CD4-positive, alpha-beta T cell treated with Interleukin-6 for 4 hours (primary cell): ENCODE measurements at regions not wholly inside any gene's neighbourhood (a gene's known extent, or its start where the extent isn't known, plus 50 kb on each side); places are given as distances from the start of the nearest gene placed in this dataset.
A peak's percentile ranks its signal among the peaks of the same experiment; 100 is the strongest.
"Not testable (repeated sequence)": the region's sequence is repeated elsewhere in the genome, so short reads cannot be mapped to it uniquely, and the experiment has no call there.

Experiments
- DNase-seq: peaks from one replicate; pipeline ENCODE4 v3.0.0-alpha.2; 2020; ENCODE audit warnings: mixed read lengths

DNA sequence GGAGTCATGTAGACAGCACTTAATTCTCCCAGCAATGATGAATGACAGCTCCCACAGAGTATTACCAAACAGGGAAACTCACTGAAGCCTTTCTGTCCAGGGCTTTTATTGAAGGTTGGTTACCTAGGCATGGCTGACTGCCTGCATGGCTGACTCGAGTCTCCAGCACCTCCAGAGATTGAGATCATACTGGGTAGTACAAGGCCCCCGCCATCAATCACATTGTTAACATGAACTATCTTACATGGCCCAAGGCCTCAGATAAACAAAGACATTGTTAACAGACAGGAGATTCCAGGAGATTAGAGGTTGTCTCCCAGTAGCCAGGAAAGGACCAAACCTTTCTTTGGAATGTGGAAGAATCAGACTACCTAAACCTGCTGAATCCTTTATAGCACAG is 128.3 kb upstream of the LSM14A start:
- no peak for DNase-seq

- no peak for DNase-seq
Observed at GRCh38 chr19:34049944-34050343, 122.4 kb upstream of the LSM14A start.

GRCh38 chr19:34050430-34050829 is 121.9 kb upstream of the LSM14A start:
- DNase-seq = not testable (repeated sequence)

- DNase-seq = no peak
Observed at GRCh38 chr19:34051255-34051654, 121.0 kb upstream of the LSM14A start.

- no peak for DNase-seq
Observed at GRCh38 chr19:34057155-34057554, 115.1 kb upstream of the LSM14A start.

- no peak for DNase-seq
Observed at GRCh38 chr19:34066007-34066643, 106.2 kb upstream of the LSM14A start.

DNA sequence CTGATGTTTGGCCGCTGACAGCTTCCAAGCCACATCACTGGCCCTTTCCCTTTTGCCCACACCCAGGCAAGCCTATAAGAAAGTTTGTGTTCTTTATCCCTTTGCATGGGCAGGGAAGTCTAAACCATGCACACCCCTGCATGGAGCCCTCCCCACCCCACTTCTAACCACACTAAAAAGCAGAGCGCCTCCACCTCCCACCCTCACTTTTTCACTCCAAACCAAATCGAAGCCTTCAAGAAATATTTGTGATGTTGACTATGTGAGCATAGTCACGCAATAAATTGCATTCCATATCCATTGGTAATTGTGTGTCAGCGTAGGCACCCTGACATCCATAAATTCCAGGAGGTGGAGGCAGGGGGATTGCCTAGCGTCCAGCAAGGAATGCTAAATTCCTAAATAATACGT is 104.4 kb upstream of the LSM14A start:
- DNase-seq = no peak

- no peak for DNase-seq
Observed at GRCh38 chr19:34075661-34076091, 96.6 kb upstream of the LSM14A start.

DNA sequence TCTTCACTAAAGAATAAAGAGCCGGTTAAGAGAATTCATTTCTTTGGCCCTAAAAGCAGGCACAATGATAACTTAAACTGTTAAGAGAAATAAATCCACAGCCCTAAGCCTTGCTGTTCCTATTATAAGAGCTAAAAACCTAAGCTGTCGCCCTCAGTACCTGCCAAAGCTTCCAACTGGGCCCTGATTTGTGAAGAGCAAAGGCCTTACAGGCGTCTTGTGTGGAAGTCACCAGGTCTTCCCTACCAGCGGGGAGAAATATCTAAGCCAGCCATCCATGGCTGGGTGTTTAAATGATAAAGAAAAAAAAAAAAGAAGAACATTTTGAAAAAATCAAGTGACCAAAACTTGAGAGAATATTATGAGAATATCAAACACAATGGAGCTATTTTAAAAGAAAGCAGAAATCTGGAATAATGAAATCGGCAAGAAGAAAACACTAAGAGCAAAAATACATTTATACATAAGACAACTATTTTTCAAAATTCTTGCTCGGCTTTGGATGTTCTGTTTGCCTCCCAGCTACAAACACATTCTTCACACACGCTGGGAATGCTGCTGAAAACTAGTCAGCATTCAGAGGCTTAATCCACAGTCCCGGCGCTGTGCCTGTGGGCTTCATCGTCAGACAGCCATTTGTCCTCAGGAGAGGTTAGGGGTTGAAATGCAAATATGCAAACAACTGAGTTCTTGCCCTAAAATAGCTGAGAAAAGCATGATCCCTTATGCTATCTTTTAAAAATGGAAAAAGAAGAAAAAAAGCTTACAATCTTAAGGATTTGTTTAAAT is 89.8 kb upstream of the LSM14A start:
- DNase-seq = no peak

DNA sequence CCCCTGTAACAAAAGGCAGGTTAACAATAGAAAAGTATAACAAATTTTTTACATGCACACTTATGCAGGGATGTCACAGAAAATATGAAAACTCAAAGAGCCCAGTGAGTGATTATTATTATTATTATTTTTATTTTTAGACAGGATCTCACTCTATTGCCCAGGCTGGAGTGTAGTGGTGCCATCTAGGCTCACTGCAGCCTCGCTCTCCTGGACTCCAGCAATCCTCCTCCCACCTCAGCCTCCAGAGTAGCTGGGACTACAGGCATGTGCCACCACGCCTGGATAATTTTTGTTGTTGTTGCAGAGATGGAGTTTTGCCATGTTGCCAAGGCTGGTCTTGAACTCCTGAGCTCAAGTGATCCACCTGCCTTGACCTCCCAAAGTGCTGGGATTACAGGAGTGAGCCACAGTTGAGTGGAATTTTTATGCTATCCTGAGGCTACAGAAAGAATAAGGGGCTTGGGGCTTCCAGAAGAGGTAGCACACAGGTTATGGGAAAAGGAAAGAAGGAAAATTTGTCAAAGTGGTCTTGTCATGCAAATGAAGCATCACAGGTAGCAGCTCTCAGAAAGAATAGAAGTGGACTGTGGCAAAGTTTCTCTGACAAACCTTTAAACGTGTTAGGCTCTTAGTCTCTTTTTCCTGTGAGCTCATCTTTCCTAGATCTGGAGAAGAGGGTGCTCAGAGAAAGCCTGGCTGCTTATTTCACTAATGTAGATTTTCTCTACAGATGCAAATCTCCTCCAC is 87.7 kb upstream of the LSM14A start:
- DNase-seq = no peak

DNA sequence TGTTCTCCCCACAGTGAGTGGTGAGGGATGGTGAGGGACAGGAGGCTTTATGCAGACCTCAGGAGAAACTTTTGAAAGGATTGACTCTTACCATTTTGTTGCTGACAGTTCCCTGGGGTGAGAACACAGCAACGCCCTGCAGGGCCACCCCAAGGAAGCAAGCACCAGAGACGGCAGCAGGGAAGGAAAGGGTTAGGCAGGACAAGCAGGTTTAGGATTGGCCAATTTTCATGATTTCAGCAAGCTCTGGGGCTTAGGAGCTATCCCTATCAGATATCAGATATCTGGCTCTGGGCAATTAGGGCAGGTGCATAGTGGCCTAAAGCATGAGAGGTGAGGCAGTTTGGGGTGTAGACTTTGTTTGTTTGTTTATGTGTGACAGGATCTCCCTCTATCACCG is 87.0 kb upstream of the LSM14A start:
- DNase-seq = no peak

DNA sequence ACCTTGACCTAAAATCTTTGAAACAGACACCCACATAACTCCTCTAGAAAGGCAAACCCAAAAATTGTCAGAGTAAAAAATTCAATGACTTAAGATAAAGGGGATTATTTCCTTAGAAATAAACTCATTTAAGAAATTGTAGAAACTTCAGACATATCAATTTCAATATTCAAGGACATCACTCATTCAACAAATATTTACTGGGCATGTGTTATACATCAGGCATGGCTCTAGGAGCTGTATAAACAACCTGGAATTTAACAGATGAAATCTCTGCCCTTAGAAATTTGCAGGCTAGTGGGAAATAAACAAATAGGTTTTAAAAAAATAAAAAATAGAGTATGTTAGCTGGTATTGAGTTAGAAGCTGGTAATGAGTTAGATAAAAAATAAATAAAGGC is 84.0 kb upstream of the LSM14A start:
- DNase-seq = no peak

- DNase-seq = no peak
Observed at GRCh38 chr19:34089566-34089965, 82.7 kb upstream of the LSM14A start.

DNA sequence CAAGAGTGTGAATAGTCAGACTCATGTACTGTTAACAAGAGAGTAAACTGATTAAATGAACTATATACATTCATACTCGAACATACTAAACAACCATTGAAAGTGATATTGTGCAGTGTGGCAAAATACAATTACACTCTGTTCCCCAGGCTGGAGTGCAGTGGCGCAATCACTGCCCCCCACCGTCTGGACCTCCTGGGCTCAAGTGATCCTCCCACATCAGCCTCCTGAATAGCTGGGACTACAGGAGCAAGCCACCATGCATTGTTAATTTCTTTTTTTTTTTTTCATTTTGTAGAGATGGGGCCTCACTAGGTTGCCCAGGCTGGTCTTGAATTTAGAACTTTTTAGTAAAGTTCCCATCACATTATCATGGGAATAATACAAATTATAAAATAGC is 77.3 kb upstream of the LSM14A start:
- DNase-seq = no peak

DNA sequence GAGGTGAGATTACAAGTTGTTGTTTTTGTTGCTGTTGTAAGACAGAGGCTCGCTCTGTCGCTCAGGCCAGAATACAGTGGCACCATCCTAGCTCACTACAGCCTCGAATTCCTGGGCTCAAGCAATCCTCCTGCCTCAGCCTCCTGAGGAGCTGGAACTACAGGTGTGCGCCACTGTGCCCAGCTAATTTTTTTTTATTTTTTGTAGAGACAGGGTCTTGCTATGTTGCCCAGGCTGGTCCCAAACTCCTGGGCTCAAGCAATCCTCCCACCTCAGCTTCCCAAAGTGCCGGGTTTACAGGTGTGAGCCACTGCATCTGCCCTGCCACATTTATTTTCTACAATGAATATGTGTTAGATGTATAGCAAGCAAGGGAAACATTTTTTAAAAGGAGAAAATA is 76.9 kb upstream of the LSM14A start:
- not testable (repeated sequence) for DNase-seq

DNA sequence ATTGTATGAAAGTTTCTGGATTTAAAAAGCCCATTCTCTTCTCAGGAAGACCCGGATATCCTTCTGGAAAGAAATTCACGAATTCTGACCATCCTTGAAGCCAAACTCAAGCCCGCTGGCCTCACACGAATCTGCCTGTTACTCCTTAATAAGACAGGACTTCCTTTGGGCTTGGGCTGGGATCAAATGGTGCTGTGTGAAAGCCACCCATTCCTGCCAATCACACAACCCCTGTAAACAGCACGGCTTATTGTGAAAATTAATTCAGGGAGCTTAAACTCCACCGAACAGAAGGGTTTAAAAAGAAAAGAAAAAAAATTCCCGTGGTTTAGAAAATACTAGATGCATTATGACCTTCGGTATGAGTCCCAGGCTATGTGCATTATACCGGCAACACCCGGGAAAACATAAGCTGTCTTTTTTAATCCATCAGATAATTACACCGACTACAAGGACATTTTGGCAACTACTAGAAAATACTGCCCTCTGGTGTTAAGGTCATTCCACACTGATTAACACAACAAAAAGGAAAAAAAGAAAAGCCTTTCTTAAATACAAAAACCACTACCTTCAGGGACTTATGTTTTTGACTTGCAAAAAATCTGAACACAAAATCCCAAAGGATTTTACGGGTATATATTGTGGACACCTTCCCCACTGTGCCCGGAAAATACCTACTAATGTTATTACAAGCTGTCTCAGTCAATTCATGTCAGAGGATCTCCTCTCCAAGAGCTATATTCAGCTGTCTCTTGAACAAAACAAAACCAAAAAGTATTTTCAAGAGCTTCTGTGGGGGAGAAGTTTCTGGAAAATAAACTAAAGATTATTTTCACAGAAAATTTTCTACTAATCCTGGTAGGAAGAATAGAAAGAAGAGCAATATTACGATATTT is 76.0 kb upstream of the LSM14A start:
- no peak for DNase-seq

DNA sequence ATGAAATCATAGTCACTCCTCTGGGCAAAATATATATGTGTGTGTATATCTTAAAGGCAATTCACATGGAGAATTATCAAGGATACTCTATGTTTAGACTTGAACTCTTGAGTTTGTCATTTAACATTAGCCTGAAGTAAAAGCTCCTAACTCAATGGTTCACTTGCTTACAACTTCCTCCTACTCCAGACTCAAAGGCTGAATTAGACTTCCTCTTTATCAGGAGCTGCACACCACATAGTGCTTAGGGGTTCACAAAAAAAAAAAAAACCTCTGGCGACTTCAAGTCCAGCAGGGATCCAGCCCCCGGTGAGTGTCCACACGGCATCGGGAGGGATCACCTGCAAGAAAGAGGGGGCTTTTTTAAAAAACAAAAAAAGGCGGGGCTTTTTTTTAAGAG is 68.2 kb upstream of the LSM14A start:
- DNase-seq = no peak

GRCh38 chr19:34104557-34104956 is 67.7 kb upstream of the LSM14A start:
- no peak for DNase-seq

DNA sequence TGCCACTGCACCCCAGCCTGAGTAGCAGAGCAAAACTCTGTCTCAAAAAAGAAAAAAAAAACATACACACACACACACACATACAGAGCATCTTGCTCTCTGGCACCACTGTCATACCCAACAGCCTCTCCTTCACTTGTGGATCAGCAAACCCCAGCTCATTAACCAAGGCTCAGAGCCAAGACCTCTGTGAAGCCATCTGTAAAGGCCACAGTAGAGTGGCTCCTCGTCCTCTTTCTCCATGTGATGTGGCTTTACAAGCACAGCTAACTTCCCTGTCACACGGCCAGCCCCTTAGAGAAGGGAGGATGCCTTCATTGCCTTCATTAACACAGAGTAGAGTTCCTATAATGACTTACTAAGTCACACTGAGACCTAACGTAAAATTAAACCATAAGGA is 62.7 kb upstream of the LSM14A start:
- DNase-seq = no peak

GRCh38 chr19:34118879-34119748 is 53.2 kb upstream of the LSM14A start:
- peak; percentile 46 for DNase-seq

- DNase-seq = no peak
Observed at GRCh38 chr19:34120141-34120540, 52.2 kb upstream of the LSM14A start.
